Natural killer cell treated with Interleukin-12 subunit alpha and Interleukin-12 subunit beta and Interleukin-15 and Interleukin-18, amount 100 ng/mL, for 72 hours (primary cell): ENCODE measurements at regions not wholly inside any gene's neighbourhood (a gene's known extent, or its start where the extent isn't known, plus 50 kb on each side); places are given as distances from the start of the nearest gene placed in this dataset.
"Not testable (repeated sequence)": the region's sequence is repeated elsewhere in the genome, so short reads cannot be mapped to it uniquely, and the experiment has no call there.

Source experiments
- ATAC-seq, 2 donors: fragments of 150-1000 bp; cut with Tn5 transposase in 1 of 2; sonication (Bioruptor Pico), chemical (Tn5 transposase) in 1 of 2; 2 replicates each; pipeline ENCODE4 v1.10.0; 2021
- DNase-seq: peaks from one replicate; pipeline ENCODE4 v3.0.0; 2022; ENCODE audit warnings: low spot score
- H3K27ac Mint-ChIP-seq, 2 donors: 1 replicate in 1 of 2; 2 replicates in 1 of 2; pipeline ENCODE4 v1.8.0; 2022; ENCODE audit warnings: mixed read lengths in 2 of 2, mild to moderate bottlenecking in 1 of 2, moderate library complexity in 1 of 2
- H3K27me3 Mint-ChIP-seq, 2 donors: 1 replicate in 1 of 2; 2 replicates in 1 of 2; pipeline ENCODE4 v1.8.0; 2022; ENCODE audit warnings: mixed read lengths in 2 of 2
- H3K36me3 Mint-ChIP-seq: one replicate; pipeline ENCODE4 v1.8.0; 2022; ENCODE audit warnings: mixed read lengths
- H3K4me1 Mint-ChIP-seq, 2 donors: 1 replicate in 1 of 2; 2 replicates in 1 of 2; pipeline ENCODE4 v1.8.0; 2022; ENCODE audit warnings: low read depth in 2 of 2, mixed read lengths in 2 of 2, mild to moderate bottlenecking in 1 of 2
- H3K4me3 Mint-ChIP-seq: one replicate; pipeline ENCODE4 v1.8.0; 2022; ENCODE audit warnings: mixed read lengths
- H3K9me3 Mint-ChIP-seq: 2 replicates; pipeline ENCODE4 v1.8.0; 2022; ENCODE audit warnings: mixed read lengths

DNA sequence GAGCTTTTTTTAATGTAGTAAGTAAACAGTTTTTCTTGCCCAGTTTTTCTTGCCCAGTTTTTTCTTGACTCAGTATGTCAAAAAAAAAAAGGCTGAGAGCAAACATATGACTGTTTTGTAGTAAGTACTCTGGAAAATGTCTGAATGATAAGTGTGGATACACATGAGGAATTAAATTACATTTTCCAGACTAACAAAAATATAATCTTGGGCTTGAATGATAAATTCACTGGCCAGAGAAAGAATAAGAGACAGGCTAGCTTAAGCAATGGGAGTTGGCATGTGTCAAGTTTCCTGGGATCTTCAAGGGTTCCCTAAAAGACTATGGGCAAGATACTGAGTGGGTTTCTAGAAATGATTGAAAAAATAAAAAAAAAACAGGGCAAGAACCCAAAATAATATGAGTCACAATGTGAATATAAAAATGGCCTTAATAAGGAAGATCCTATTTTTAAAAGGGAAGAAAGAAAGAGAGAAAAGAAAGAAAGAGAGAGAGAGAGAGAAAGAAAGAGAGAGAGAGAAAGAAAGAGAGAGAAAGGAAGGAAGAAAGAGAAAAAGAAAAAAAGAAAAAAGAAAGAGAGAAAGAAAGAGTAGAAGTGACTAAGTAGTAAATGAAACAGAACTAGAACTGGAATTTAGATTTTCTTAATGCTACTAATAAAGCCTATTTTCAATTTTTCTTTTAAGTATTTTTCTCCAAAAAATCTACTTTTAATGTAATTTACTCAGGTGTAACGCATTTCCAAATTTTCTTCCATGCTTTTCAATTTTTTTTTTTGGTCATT is 60.2 kb downstream of the TFPI2 start:
- Mint-ChIP-seq H3K36me3 (no peaks in the 10 kb centered on the region), H3K27me3 (peaks cover 0 to 8% of the 10 kb centered on the region in 2 donors), H3K4me1 (no peaks in the 10 kb centered on the region), H3K27ac (no peak overlapping the region), H3K9me3 (no peaks in the 10 kb centered on the region), H3K4me3 (no peak overlapping the region)
- DNase-seq (no peak), ATAC-seq (no peak)

DNA sequence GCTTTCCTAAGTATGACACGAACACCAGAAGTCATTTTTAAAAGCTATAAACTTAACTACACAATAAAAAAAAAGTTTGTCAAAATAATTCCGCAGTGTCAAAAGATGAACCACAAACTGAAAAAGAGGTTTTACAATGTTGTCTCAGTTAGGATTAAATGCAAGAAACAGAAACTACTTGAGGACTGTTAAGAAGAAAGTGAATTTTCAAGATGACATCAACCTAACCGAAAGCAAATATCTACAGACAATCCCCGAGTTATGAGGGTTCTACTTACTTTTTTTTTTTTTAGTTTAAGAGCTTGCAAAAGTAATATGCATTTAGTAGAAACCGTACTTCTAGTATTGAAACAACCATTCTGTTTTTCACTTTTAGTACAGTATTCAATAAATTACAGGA is 62.3 kb downstream of the TFPI2 start:
- no peaks in the 10 kb centered on the region for H3K9me3 Mint-ChIP-seq
- peaks cover 0 to 8% of the 10 kb centered on the region in 2 donors for H3K27me3 Mint-ChIP-seq
- no peak overlapping the region for H3K27ac Mint-ChIP-seq
- H3K4me3 Mint-ChIP-seq, result no peak overlapping the region
- no peak for DNase-seq
- no peak for ATAC-seq
- H3K36me3 Mint-ChIP-seq, result no peaks in the 10 kb centered on the region
- H3K4me1 Mint-ChIP-seq, result no peaks in the 10 kb centered on the region

DNA sequence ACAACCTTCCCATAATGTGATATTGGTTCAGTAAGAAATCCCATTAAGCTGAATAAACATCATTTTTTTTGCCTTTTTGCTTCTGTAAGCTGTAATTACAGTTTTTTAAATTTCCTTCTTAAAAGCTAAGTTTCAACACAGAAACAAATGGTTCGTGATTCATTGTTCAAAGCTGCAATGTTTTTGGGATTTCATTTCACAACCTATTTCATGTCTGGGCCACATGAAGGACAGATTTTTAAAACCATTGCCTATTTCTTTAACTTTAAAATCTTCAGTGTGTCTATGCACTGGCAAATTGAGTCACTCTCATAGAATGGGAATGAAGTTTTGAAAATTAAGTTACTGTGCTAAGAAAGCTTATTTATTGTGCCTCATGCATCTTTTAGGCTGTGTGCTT is 66.9 kb downstream of the TFPI2 start:
- Mint-ChIP-seq H3K4me3 (no peak overlapping the region), H3K27ac (no peak overlapping the region), H3K4me1 (no peaks in the 10 kb centered on the region), H3K36me3 (no peaks in the 10 kb centered on the region), H3K27me3 (peaks cover 0 to 14% of the 10 kb centered on the region in 2 donors), H3K9me3 (peaks cover 3% of the 10 kb centered on the region)
- DNase-seq, result no peak
- ATAC-seq, result no peak

DNA sequence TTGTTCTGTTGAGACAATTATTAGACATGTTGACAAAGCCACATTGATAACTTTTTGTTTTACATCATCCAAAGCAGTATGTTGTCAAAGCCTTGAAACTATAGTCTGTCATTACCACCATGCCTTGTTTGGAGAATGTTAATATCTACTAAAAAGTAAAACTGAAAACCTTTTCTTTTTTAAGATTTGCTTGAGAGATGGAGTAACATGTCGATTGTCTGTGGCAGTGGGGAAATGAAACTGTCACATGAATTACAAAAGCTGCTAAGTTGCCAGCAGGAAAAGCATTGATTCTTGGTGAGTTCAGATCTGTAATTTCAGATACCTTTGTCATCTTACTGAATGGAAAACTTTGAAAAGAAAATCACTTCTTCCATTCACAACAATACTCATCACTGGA is 69.1 kb downstream of the TFPI2 start:
- no peaks in the 10 kb centered on the region for H3K4me1 Mint-ChIP-seq
- ATAC-seq (no peak), DNase-seq (no peak)
- H3K9me3 Mint-ChIP-seq, result peaks cover 3% of the 10 kb centered on the region
- no peak overlapping the region for H3K4me3 Mint-ChIP-seq
- H3K27me3 Mint-ChIP-seq, result peaks cover 2 to 7% of the 10 kb centered on the region in 2 donors
- no peaks in the 10 kb centered on the region for H3K36me3 Mint-ChIP-seq
- H3K27ac Mint-ChIP-seq, result no peak overlapping the region

DNA sequence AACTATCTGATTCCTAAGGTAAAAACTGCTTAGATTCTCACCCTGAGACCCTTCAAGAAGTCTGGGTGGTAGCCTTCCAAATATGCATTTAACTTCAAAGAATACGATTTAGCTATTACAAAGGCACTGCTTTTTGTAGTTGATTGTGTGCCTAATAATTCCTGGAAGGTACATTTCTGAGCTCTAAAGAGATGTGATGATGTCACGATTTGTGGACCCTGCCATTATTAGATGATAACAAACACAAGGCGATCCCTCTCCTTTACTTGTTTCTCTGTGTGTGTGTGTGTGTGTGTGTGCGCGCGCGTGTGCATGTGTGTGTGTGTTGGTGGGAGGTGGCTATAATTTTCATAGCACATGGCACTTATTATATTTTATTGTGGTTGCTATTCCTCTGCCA is 70.9 kb downstream of the TFPI2 start:
- DNase-seq (no peak), ATAC-seq (no peak)
- Mint-ChIP-seq H3K4me1 (no peaks in the 10 kb centered on the region), H3K27ac (no peak overlapping the region), H3K9me3 (peaks cover 6% of the 10 kb centered on the region), H3K4me3 (no peak overlapping the region), H3K27me3 (peaks cover 5 to 6% of the 10 kb centered on the region in 2 donors), H3K36me3 (no peaks in the 10 kb centered on the region)

DNA sequence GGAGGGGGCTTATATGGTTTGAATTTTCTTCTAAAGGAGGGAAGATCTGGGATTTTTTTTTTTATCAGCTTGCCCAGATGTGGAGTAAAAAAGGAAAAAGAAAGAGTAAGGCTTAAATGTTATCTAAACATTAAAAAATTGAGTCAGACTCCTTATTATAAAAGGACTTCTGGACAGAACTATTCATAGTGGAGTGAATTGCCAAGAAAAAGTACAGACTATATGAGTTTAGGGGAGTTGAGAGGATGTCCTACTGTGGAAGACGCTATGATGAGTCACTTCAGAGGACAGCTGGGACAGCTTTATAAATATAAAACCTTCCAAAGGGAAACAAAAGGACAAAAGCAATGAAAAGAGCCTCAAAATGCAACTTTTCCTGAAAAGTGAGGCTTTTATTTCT is 73.0 kb downstream of the TFPI2 start:
- ATAC-seq, result no peak
- no peak overlapping the region for H3K27ac Mint-ChIP-seq

DNA sequence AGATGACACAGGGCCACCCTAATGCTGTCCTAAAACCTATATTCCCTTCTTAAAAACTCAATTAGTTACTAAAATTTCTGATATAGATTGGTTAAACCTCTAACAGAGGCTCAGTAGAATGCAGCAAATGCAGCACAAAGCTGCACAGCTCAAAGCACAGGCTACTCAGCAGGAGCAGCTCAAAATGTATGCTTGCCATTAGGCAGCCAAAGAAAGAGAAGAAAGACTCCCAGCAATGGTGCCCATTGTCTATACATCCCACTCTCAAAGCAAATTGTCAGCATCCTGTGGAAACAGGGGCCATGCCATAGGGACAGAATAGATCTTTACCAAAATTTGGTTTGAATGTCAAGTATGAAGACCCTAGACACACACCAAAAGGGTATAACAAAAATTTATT is 73.5 kb downstream of the TFPI2 start:
- ATAC-seq (no peak), DNase-seq (no peak)
- Mint-ChIP-seq H3K4me1 (no peaks in the 10 kb centered on the region), H3K27ac (no peak overlapping the region), H3K4me3 (no peak overlapping the region), H3K27me3 (peaks cover 5 to 6% of the 10 kb centered on the region in 2 donors), H3K9me3 (peaks cover 8% of the 10 kb centered on the region), H3K36me3 (no peaks in the 10 kb centered on the region)

More for the DNA sequence above, 73.0 kb downstream of the TFPI2 start:
- H3K9me3 Mint-ChIP-seq, result peaks cover 8% of the 10 kb centered on the region
- no peak overlapping the region for H3K4me3 Mint-ChIP-seq
- peaks cover 5 to 6% of the 10 kb centered on the region in 2 donors for H3K27me3 Mint-ChIP-seq
- DNase-seq, result no peak
- no peaks in the 10 kb centered on the region for H3K36me3 Mint-ChIP-seq
- no peaks in the 10 kb centered on the region for H3K4me1 Mint-ChIP-seq

DNA sequence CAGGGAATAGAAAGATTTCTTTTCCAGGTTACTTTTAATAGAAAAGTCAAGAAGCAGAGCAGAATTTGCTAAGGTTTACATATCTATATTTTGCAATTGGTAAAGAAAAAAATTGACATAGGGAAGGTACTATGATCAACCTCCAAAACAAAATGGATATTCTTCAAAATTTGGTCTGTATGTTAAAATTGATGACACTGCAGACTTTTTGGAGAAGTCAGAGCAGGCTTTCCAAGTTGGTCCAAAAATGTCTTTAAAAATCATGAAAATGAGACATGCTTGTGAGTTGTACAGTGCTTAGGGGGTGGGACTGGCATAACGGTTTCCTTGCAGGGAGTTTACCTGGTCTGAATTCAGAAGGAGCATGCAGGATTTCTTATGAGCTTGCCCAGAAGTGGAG is 77.0 kb downstream of the TFPI2 start:
- H3K4me1 Mint-ChIP-seq, result no peaks in the 10 kb centered on the region
- no peak overlapping the region for H3K4me3 Mint-ChIP-seq
- no peaks in the 10 kb centered on the region for H3K36me3 Mint-ChIP-seq
- no peak for DNase-seq
- H3K27me3 Mint-ChIP-seq, result peaks cover 0 to 5% of the 10 kb centered on the region in 2 donors
- ATAC-seq, result no peak
- peaks cover 5% of the 10 kb centered on the region for H3K9me3 Mint-ChIP-seq
- H3K27ac Mint-ChIP-seq, result no peak overlapping the region

DNA sequence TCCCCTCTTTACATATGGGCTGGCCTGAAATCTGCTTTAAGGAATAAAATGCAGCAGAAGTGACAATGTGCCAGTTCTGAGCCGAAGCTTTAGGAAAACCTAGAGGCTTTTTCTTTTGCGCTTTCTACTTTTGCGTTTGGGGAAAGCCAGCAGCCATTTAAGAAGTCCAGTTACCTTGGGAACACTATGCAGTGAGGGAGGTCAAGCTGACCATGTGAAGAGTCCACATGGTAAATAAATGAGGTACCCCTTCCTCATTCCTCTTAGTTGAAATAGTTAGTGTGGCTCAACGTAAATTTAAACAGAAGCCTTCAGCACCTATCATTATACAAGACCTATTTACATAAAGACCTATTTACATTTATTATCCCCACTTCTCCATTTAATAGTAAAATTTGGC is 78.5 kb downstream of the TFPI2 start:
- Mint-ChIP-seq H3K4me1 (no peaks in the 10 kb centered on the region), H3K27me3 (peaks cover 0 to 2% of the 10 kb centered on the region in 2 donors), H3K9me3 (peaks cover 5% of the 10 kb centered on the region), H3K4me3 (no peak overlapping the region), H3K27ac (no peak overlapping the region), H3K36me3 (no peaks in the 10 kb centered on the region)
- ATAC-seq (no peak), DNase-seq (no peak)

DNA sequence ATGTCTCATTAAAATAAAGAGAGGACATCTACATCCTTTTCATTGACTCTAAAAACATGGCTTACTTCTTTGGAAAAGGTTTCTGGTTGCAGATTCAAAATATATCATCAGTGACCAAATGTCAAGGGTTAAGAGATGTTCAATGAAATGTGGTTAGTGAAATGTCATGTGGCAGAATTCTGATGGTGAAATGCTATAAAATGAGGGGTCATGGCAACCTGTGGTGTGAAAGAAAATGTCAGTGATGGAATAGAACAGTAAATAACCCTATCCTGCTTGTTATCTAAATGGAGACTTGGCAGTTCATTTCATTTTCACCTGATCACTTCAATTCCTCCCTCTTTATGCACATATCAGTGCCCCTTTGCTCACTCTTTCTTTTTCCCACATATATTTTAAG is 79.4 kb downstream of the TFPI2 start:
- H3K27ac Mint-ChIP-seq, result no peak overlapping the region
- H3K4me3 Mint-ChIP-seq, result no peak overlapping the region
- no peaks in the 10 kb centered on the region for H3K36me3 Mint-ChIP-seq
- DNase-seq, result no peak
- H3K9me3 Mint-ChIP-seq, result peaks cover 5% of the 10 kb centered on the region
- no peak for ATAC-seq
- H3K4me1 Mint-ChIP-seq, result no peaks in the 10 kb centered on the region
- H3K27me3 Mint-ChIP-seq, result peaks cover 0 to 2% of the 10 kb centered on the region in 2 donors

DNA sequence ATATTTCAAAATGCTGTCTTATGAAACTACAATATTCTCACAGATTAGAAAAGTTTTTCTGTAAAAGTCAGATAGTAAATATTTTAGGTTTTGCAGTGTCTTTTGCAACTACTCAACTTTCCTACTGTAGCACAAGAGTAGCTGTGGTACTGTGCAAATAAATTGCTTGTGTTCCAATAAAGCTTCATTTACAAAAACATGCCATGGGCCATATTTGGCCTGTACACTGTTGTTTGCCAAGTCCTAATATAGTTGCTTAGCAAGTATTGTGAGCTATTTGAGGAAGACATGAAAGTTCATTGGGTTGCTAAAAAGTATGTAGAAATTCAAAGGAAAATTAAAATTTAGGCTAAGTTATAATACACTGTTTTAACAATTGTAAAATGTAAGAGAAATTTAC is 80.0 kb downstream of the TFPI2 start:
- DNase-seq (no peak), ATAC-seq (no peak)
- Mint-ChIP-seq H3K27ac (no peak overlapping the region), H3K36me3 (no peaks in the 10 kb centered on the region), H3K27me3 (peaks cover 0 to 2% of the 10 kb centered on the region in 2 donors), H3K4me1 (no peaks in the 10 kb centered on the region), H3K4me3 (no peak overlapping the region), H3K9me3 (peaks cover 5% of the 10 kb centered on the region)

DNA sequence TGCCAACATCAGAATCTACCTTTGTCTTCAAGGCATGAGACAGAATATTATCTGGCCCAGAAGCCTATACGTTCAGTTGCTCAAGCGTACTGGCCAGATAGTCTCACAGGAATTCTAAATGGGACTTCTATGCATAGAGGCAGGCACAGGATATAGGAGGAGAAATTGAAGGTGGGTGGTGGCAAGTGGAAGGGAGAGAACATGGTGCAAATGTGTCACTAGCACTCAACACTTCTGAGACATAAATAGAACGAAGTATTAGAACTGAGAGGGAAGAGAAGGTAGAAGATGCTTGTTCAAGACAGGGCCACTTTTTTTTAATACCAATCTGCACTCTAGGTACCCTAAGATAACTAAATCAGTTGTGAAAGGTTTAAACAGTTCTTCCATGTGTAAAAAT is 85.8 kb downstream of the TFPI2 start:
- Mint-ChIP-seq H3K4me3 (no peak overlapping the region), H3K27ac (no peak overlapping the region), H3K27me3 (no peaks in the 10 kb centered on the region), H3K4me1 (no peaks in the 10 kb centered on the region), H3K9me3 (peaks cover 6% of the 10 kb centered on the region), H3K36me3 (no peaks in the 10 kb centered on the region)
- ATAC-seq (no peak), DNase-seq (no peak)

DNA sequence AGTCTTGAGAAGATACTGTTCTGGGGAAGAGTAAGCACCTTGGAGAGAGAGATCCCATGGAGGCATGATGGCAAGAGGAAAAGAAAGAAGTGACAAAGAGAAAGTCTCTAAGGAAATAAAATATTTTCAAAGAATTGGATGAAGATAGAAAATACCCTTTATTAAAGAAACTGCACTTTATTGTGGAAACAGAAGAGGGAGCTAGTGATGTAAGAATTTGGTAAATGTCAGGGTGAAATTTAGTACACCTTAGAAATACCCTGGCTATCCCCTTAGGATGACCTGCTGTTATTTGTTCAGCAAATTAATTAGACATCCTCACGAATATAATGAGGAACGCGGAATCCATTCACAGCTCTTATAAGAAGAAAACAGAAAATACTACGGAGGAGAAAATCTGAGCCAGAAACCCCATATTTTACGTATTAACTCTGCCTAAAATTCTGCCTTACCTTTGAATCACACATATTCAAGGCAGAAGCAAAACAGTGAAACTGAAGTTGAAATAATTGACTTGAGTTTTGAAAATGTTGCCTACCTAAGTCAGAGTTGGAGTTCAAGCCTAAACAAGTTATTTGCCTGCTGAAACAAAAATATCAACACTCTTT is 90.7 kb downstream of the TFPI2 start:
- no peaks in the 10 kb centered on the region for H3K36me3 Mint-ChIP-seq
- DNase-seq, result no peak
- no peak for ATAC-seq
- no peak overlapping the region for H3K27ac Mint-ChIP-seq
- no peaks in the 10 kb centered on the region for H3K4me1 Mint-ChIP-seq
- no peaks in the 10 kb centered on the region for H3K27me3 Mint-ChIP-seq
- no peak overlapping the region for H3K4me3 Mint-ChIP-seq
- H3K9me3 Mint-ChIP-seq, result peaks cover 6% of the 10 kb centered on the region

DNA sequence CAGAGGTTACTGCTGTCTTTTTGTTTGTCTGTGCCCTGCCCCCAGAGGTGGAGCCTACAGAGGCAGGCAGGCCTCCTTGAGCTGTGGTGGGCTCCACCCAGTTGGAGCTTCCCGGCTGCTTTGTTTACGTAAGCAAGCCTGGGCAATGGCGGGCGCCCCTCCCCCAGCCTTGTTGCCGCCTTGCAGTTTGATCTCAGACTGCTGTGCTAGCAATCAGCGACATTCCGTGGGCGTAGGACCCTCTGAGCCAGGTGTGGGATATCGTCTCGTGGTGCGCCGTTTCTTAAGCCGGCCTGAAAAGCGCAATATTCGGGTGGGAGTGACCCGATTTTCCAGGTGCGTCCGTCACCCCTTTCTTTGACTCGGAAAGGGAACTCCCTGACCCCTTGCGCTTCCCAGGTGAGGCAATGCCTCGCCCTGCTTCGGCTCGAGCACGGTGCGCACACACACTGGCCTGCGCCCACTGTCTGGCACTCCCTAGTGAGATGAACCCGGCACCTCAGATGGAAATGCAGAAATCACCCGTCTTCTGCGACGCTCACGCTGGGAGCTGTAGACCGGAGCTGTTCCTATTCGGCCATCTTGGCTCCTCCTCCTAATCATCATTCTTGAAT is 97.4 kb downstream of the TFPI2 start:
- not testable (repeated sequence) for H3K27me3 Mint-ChIP-seq, H3K36me3 Mint-ChIP-seq, DNase-seq, H3K9me3 Mint-ChIP-seq, ATAC-seq, H3K4me3 Mint-ChIP-seq, H3K27ac Mint-ChIP-seq, H3K4me1 Mint-ChIP-seq
